Astrocyte (in vitro differentiated cells and primary cell): ENCODE measurements at regions not wholly inside any gene's neighbourhood (a gene's known extent, or its start where the extent isn't known, plus 50 kb on each side); places are given as distances from the start of the nearest gene placed in this dataset.
A peak's percentile ranks its signal among the peaks of the same experiment; 100 is the strongest.

ENCODE experiments used
- DNase-seq: peaks from one replicate; pipeline ENCODE4 v3.0.0-alpha.2; 2010; ENCODE audit warnings: low read depth
- FAIRE-seq: peaks from 2 replicates; lab custom pipeline; 2011; peaks lifted over from hg19 to GRCh38; lab: Jason Lieb, UNC
- H2AFZ ChIP-seq: 2 replicates; pipeline ENCODE4 v1.6.0; 2012; ENCODE audit warnings: low read depth, low read length, inconsistent platforms
- H3K27ac ChIP-seq: 2 replicates; pipeline ENCODE4 v1.5.1; 2011; ENCODE audit warnings: low read depth, low read length, inconsistent platforms
- H3K27me3 ChIP-seq: 2 replicates; pipeline ENCODE4 v1.6.0; 2011; ENCODE audit warnings: low read length, inconsistent platforms; ENCODE audit not compliant: insufficient read depth
- H3K36me3 ChIP-seq: 2 replicates; pipeline ENCODE4 v1.5.1; 2011; ENCODE audit warnings: low read length, inconsistent platforms; ENCODE audit not compliant: insufficient read depth
- H3K4me1 ChIP-seq: 2 replicates; pipeline ENCODE4 v1.5.1; 2011; ENCODE audit warnings: low read length, inconsistent platforms; ENCODE audit not compliant: insufficient read depth
- H3K4me2 ChIP-seq: 2 replicates; pipeline ENCODE4 v1.6.0; 2012; ENCODE audit warnings: low read length, inconsistent platforms
- H3K4me3 ChIP-seq: 2 replicates; pipeline ENCODE4 v1.5.1; 2011; ENCODE audit warnings: low read depth, mild to moderate bottlenecking, low read length, inconsistent platforms; ENCODE audit not compliant: insufficient read depth
- H3K79me2 ChIP-seq: 2 replicates; pipeline ENCODE4 v1.6.0; 2012; ENCODE audit warnings: mild to moderate bottlenecking, low read length, inconsistent platforms; ENCODE audit not compliant: insufficient read depth
- H3K9ac ChIP-seq: 2 replicates; pipeline ENCODE4 v1.6.0; 2012; ENCODE audit warnings: mild to moderate bottlenecking, low read length, inconsistent platforms
- H3K9me3 ChIP-seq: 2 replicates; pipeline ENCODE4 v1.5.1; 2012; ENCODE audit warnings: low read depth, mild to moderate bottlenecking, low read length, inconsistent platforms; ENCODE audit not compliant: insufficient read depth
- H4K20me1 ChIP-seq: 2 replicates; pipeline ENCODE4 v1.6.0; 2012; ENCODE audit warnings: low read length, inconsistent platforms; ENCODE audit not compliant: insufficient read depth
- H3K27ac Mint-ChIP-seq: one replicate; pipeline ENCODE4 v1.8.0; 2021; ENCODE audit warnings: mild to moderate bottlenecking, mixed read lengths; ENCODE audit not compliant: unreplicated experiment
- H3K27me3 Mint-ChIP-seq: one replicate; pipeline ENCODE4 v1.8.0; 2021; ENCODE audit warnings: low read depth, mixed read lengths; ENCODE audit not compliant: unreplicated experiment
- H3K36me3 Mint-ChIP-seq: one replicate; pipeline ENCODE4 v1.8.0; 2021; ENCODE audit warnings: low read depth, mixed read lengths; ENCODE audit not compliant: unreplicated experiment
- H3K4me1 Mint-ChIP-seq: one replicate; pipeline ENCODE4 v1.8.0; 2021; ENCODE audit warnings: low read depth, mixed read lengths; ENCODE audit not compliant: unreplicated experiment
- H3K4me3 Mint-ChIP-seq: one replicate; pipeline ENCODE4 v1.8.0; 2021; ENCODE audit warnings: mild to moderate bottlenecking, moderate library complexity, mixed read lengths; ENCODE audit not compliant: unreplicated experiment
- H3K9me3 Mint-ChIP-seq: one replicate; pipeline ENCODE4 v1.8.0; 2021; ENCODE audit warnings: mild to moderate bottlenecking, mixed read lengths; ENCODE audit not compliant: unreplicated experiment
- EZH2 ChIP-seq: IDR thresholded peaks from 2 replicates; pipeline ENCODE4 v1.6.1; 2012; ENCODE audit warnings: mild to moderate bottlenecking, low read length, inconsistent platforms; ENCODE audit not compliant: insufficient read depth
- TF ChIP-seq, protein P1 (sequence below): IDR thresholded peaks from 2 replicates; pipeline ENCODE4 v1.5.1; 2011; ENCODE audit warnings: low read depth, mild to moderate bottlenecking, inconsistent platforms, low read length, moderate library complexity; ENCODE audit not compliant: insufficient read depth

GRCh38 chr12:124418791-124419190 lies 123.9 kb downstream of the RFLNA start:
- peaks cover 34% of the 10 kb centered on the region for H3K4me1 ChIP-seq
- Mint-ChIP-seq H3K9me3 (no peaks in the 10 kb centered on the region), H3K36me3 (peaks cover 17% of the 10 kb centered on the region), H3K4me3 (no peak overlapping the region), H3K27me3 (no peaks in the 10 kb centered on the region), H3K4me1 (peaks cover 5% of the 10 kb centered on the region), H3K27ac (no peak overlapping the region)
- no peak for DNase-seq
- no peaks in the 10 kb centered on the region for H3K27me3 ChIP-seq
- FAIRE-seq = no peak
- no peak overlapping the region for H2AFZ ChIP-seq
- no peaks in the 10 kb centered on the region for H3K9me3 ChIP-seq
- TF ChIP-seq, protein P1, sequence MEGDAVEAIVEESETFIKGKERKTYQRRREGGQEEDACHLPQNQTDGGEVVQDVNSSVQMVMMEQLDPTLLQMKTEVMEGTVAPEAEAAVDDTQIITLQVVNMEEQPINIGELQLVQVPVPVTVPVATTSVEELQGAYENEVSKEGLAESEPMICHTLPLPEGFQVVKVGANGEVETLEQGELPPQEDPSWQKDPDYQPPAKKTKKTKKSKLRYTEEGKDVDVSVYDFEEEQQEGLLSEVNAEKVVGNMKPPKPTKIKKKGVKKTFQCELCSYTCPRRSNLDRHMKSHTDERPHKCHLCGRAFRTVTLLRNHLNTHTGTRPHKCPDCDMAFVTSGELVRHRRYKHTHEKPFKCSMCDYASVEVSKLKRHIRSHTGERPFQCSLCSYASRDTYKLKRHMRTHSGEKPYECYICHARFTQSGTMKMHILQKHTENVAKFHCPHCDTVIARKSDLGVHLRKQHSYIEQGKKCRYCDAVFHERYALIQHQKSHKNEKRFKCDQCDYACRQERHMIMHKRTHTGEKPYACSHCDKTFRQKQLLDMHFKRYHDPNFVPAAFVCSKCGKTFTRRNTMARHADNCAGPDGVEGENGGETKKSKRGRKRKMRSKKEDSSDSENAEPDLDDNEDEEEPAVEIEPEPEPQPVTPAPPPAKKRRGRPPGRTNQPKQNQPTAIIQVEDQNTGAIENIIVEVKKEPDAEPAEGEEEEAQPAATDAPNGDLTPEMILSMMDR = no peak
- TF ChIP-seq EZH2 = no peak
- no peak overlapping the region for H3K4me3 ChIP-seq
- H3K79me2 ChIP-seq = peaks cover 63% of the 10 kb centered on the region
- H4K20me1 ChIP-seq = peaks cover 68% of the 10 kb centered on the region
- H3K36me3 ChIP-seq = peaks cover 7% of the 10 kb centered on the region
- H3K4me2 ChIP-seq = no peak overlapping the region
- no peak overlapping the region for H3K9ac ChIP-seq
- H3K27ac ChIP-seq = no peak overlapping the region

GRCh38 chr12:124418156-124418555 lies 123.3 kb downstream of the RFLNA start:
- H3K4me3 Mint-ChIP-seq = no peak overlapping the region
- no peaks in the 10 kb centered on the region for H3K27me3 Mint-ChIP-seq
- H3K4me1 Mint-ChIP-seq = peaks cover 5% of the 10 kb centered on the region
- Histone ChIP-seq H3K36me3 (peaks cover 7% of the 10 kb centered on the region), H3K4me3 (no peak overlapping the region), H3K79me2 (peaks cover 69% of the 10 kb centered on the region), H2AFZ (no peak overlapping the region), H3K27me3 (no peaks in the 10 kb centered on the region), H3K4me2 (no peak overlapping the region), H3K9ac (no peak overlapping the region), H3K9me3 (no peaks in the 10 kb centered on the region), H4K20me1 (peaks cover 75% of the 10 kb centered on the region), H3K4me1 (peaks cover 32% of the 10 kb centered on the region), H3K27ac (no peak overlapping the region)
- H3K27ac Mint-ChIP-seq = no peak overlapping the region
- TF ChIP-seq, protein P1 = no peak
- no peak for TF ChIP-seq EZH2
- H3K9me3 Mint-ChIP-seq = no peaks in the 10 kb centered on the region
- DNase-seq (no peak), FAIRE-seq (no peak)
- H3K36me3 Mint-ChIP-seq = peaks cover 17% of the 10 kb centered on the region

- Histone ChIP-seq H4K20me1 (peaks cover 89% of the 10 kb centered on the region), H3K9ac (no peak overlapping the region), H3K27ac (no peak overlapping the region), H2AFZ (no peak overlapping the region), H3K27me3 (no peaks in the 10 kb centered on the region), H3K4me1 (peaks cover 32% of the 10 kb centered on the region), H3K4me3 (no peak overlapping the region), H3K36me3 (peaks cover 7% of the 10 kb centered on the region), H3K79me2 (peaks cover 81% of the 10 kb centered on the region), H3K4me2 (no peak overlapping the region), H3K9me3 (no peaks in the 10 kb centered on the region)
- H3K27ac Mint-ChIP-seq = no peak overlapping the region
- FAIRE-seq (no peak), DNase-seq (peak; percentile 30)
- H3K9me3 Mint-ChIP-seq = no peaks in the 10 kb centered on the region
- no peaks in the 10 kb centered on the region for H3K27me3 Mint-ChIP-seq
- TF ChIP-seq, protein P1 = no peak
- no peak for TF ChIP-seq EZH2
- H3K4me3 Mint-ChIP-seq = no peak overlapping the region
- H3K36me3 Mint-ChIP-seq = peaks cover 17% of the 10 kb centered on the region
- H3K4me1 Mint-ChIP-seq = peaks cover 7% of the 10 kb centered on the region
These were observed 121.9 kb downstream of the RFLNA start for GRCh38 chr12:124416516-124417395.
